Endothelial cell of umbilical vein (primary cell): ENCODE measurements at regions not wholly inside any gene's neighbourhood (a gene's known extent, or its start where the extent isn't known, plus 50 kb on each side); places are given as distances from the start of the nearest gene placed in this dataset.

Experiments used
- CTCF ChIP-seq, 2 donors: IDR thresholded peaks; 1 replicate in 1 of 2; 2 replicates in 1 of 2; pipeline ENCODE4 v1.5.1; 2011; ENCODE audit warnings: low read length in 2 of 2, mild to moderate bottlenecking in 2 of 2, moderate library complexity in 2 of 2, control low read depth in 1 of 2, inconsistent platforms in 1 of 2, low read depth in 1 of 2; ENCODE audit not compliant: insufficient read depth in 1 of 2; ENCODE audit errors: extremely low read depth in 1 of 2
- EZH2 ChIP-seq: IDR thresholded peaks from 2 replicates; pipeline ENCODE4 v1.6.1; 2012; ENCODE audit warnings: borderline replicate concordance, low read depth, mild to moderate bottlenecking, moderate library complexity, low read length, inconsistent platforms; ENCODE audit not compliant: severe bottlenecking
- FOS ChIP-seq: IDR thresholded peaks from 2 replicates; pipeline ENCODE4 v1.6.1; 2011; ENCODE audit warnings: mild to moderate bottlenecking, low read length, moderate library complexity, borderline replicate concordance; ENCODE audit not compliant: insufficient read depth
- GATA2 ChIP-seq: IDR thresholded peaks from 2 replicates; pipeline ENCODE4 v1.7.0; 2011; ENCODE audit warnings: low read depth, mild to moderate bottlenecking, moderate library complexity, mixed read lengths, low read length; ENCODE audit not compliant: insufficient read length, insufficient read depth
- JUN ChIP-seq: IDR thresholded peaks from 2 replicates; pipeline ENCODE4 v1.6.1; 2011; ENCODE audit warnings: borderline replicate concordance, low read depth; ENCODE audit not compliant: insufficient read length, insufficient read depth
- MAX ChIP-seq: IDR thresholded peaks from 2 replicates; pipeline ENCODE4 v1.6.1; 2011; ENCODE audit not compliant: insufficient read depth, insufficient read length
- MYC ChIP-seq: IDR thresholded peaks from one replicate; pipeline ENCODE4 v1.6.1; 2011; ENCODE audit warnings: mild to moderate bottlenecking, low read depth, low read length
- POLR2A ChIP-seq: IDR thresholded peaks from 2 replicates; pipeline ENCODE4 v1.6.1; 2012; ENCODE audit warnings: low read depth, mild to moderate bottlenecking, control low read depth, low read length
- POLR2AphosphoS5 ChIP-seq: IDR thresholded peaks from 2 replicates; pipeline ENCODE4 v1.6.1; 2012; ENCODE audit warnings: low read depth, mild to moderate bottlenecking, control low read depth, low read length, moderate library complexity; ENCODE audit not compliant: insufficient read depth

- TF ChIP-seq POLR2A (no peak), CTCF (IDR thresholded peaks at IDR 0.05; ENCODE audit: extremely low read depth in 1 of 2, insufficient read depth in 1 of 2, low read depth in 1 of 2, low read length in 2 of 2) (no peak), MYC (no peak), MAX (no peak), POLR2AphosphoS5 (no peak), EZH2 (no peak), JUN (no peak), GATA2 (no peak), FOS (no peak)
These were observed 679.3 kb downstream of the ZEB2 start for GRCh38 chr2:143840601-143841000.
